Suprapubic skin (tissue), 4 donors: ENCODE measurements at regions not wholly inside any gene's neighbourhood (a gene's known extent, or its start where the extent isn't known, plus 50 kb on each side); places are given as distances from the start of the nearest gene placed in this dataset.

ENCODE experiments used
- DNase-seq, 2 donors: peaks; one replicate each; pipeline ENCODE4 v3.0.0-alpha.2; 2019; ENCODE audit warnings: low spot score in 2 of 2
- H3K27ac ChIP-seq: fragments of 200-600 bp; sonication (generic); one replicate; pipeline ENCODE4 v1.5.1; 2019
- H3K27me3 ChIP-seq: fragments of 200-600 bp; sonication (generic); one replicate; pipeline ENCODE4 v1.5.1; 2019
- H3K36me3 ChIP-seq: fragments of 200-600 bp; sonication (generic); one replicate; pipeline ENCODE4 v1.5.1; 2019
- H3K4me1 ChIP-seq: fragments of 200-600 bp; sonication (generic); one replicate; pipeline ENCODE4 v1.5.1; 2019
- H3K4me3 ChIP-seq: fragments of 200-600 bp; sonication (generic); one replicate; pipeline ENCODE4 v1.5.1; 2019; ENCODE audit warnings: mild to moderate bottlenecking
- H3K9me3 ChIP-seq: fragments of 200-600 bp; sonication (generic); one replicate; pipeline ENCODE4 v1.5.1; 2019
- CTCF ChIP-seq, 2 donors: fragments of 200-600 bp in 1 of 2; fragments of 450-650 bp in 1 of 2; sonication (generic) in 1 of 2; IDR thresholded peaks; one replicate each; pipeline ENCODE4 v1.5.1; 2016 to 2019; ENCODE audit warnings: antibody characterized with exemption in 2 of 2, mild to moderate bottlenecking in 1 of 2, moderate library complexity in 1 of 2
- EP300 ChIP-seq: sonication (generic); formaldehyde crosslinking; IDR thresholded peaks from one replicate; pipeline ENCODE4 v1.6.1; 2017; ENCODE audit warnings: antibody characterized with exemption
- POLR2A ChIP-seq, 2 donors: fragments of 450-650 bp; IDR thresholded peaks; one replicate each; pipeline ENCODE4 v1.6.1; 2017; ENCODE audit warnings: antibody characterized with exemption in 2 of 2, mild to moderate bottlenecking in 2 of 2, moderate library complexity in 2 of 2
- POLR2AphosphoS5 ChIP-seq, 3 donors: sonication (generic); formaldehyde crosslinking; IDR thresholded peaks; one replicate each; pipeline ENCODE4 v1.6.1; 2017; ENCODE audit warnings: antibody characterized with exemption in 3 of 3
- WGBS: methylation state at CpG from one replicate; pipeline ENCODE4 v1.1.5; 2018; 5-methylcytosine and 5-hydroxymethylcytosine counted together

- peak overlapping the region; percentile 1 for H3K27ac ChIP-seq
- WGBS = 30% methylated on average over 6 of the region's 6 CpGs
- no peaks in the 10 kb centered on the region for H3K36me3 ChIP-seq
- H3K9me3 ChIP-seq = no peaks in the 10 kb centered on the region
- no peak for DNase-seq
- H3K27me3 ChIP-seq = no peaks in the 10 kb centered on the region
- TF ChIP-seq POLR2AphosphoS5 (IDR thresholded peaks at IDR 0.05) (no peak), EP300 (no peak), POLR2A (IDR thresholded peaks at IDR 0.05) (no peak), CTCF (IDR thresholded peaks at IDR 0.05) (no peak)
- H3K4me1 ChIP-seq = peaks cover 56% of the 10 kb centered on the region
- H3K4me3 ChIP-seq = no peak overlapping the region
Measured at GRCh38 chr1:93753791-93754763, 72.4 kb upstream of the BCAR3 start.

- WGBS = 41% methylated on average over 4 of the region's 6 CpGs
- Histone ChIP-seq H3K9me3 (no peaks in the 10 kb centered on the region), H3K4me3 (no peak overlapping the region), H3K27me3 (no peaks in the 10 kb centered on the region), H3K4me1 (peaks cover 56% of the 10 kb centered on the region), H3K27ac (peak overlapping the region; percentile 36), H3K36me3 (no peaks in the 10 kb centered on the region)
- DNase-seq = no peak
- TF ChIP-seq EP300 (no peak), POLR2AphosphoS5 (IDR thresholded peaks at IDR 0.05) (peak in 1 of 3 donors; percentile 10)
Measured at GRCh38 chr1:93751377-93752250, 70.0 kb upstream of the BCAR3 start.

- Histone ChIP-seq H3K9me3 (no peaks in the 10 kb centered on the region), H3K27ac (peak overlapping the region; percentile 36), H3K4me1 (peaks cover 59% of the 10 kb centered on the region), H3K4me3 (no peak overlapping the region), H3K36me3 (no peaks in the 10 kb centered on the region), H3K27me3 (no peaks in the 10 kb centered on the region)
- DNase-seq = no peak
- no peak for TF ChIP-seq POLR2AphosphoS5 (IDR thresholded peaks at IDR 0.05)
- TF ChIP-seq CTCF (IDR thresholded peaks at IDR 0.05) = no peak
- WGBS = 54% methylated on average over 6 of the region's 6 CpGs
Measured at GRCh38 chr1:93750955-93751354, 69.3 kb upstream of the BCAR3 start.

- no peak for DNase-seq
- H3K4me1 ChIP-seq = peaks cover 57% of the 10 kb centered on the region
- H3K27me3 ChIP-seq = no peaks in the 10 kb centered on the region
- H3K9me3 ChIP-seq = no peaks in the 10 kb centered on the region
- no peak overlapping the region for H3K4me3 ChIP-seq
- WGBS = 61% methylated on average over 2 of the region's 2 CpGs
- no peaks in the 10 kb centered on the region for H3K36me3 ChIP-seq
- no peak for TF ChIP-seq CTCF (IDR thresholded peaks at IDR 0.05)
- no peak for TF ChIP-seq EP300
- TF ChIP-seq POLR2A (IDR thresholded peaks at IDR 0.05) = no peak
- TF ChIP-seq POLR2AphosphoS5 (IDR thresholded peaks at IDR 0.05) = no peak
- no peak overlapping the region for H3K27ac ChIP-seq
Measured at GRCh38 chr1:93749894-93750301, 68.3 kb upstream of the BCAR3 start.

GRCh38 chr1:93749487-93749886, 67.8 kb upstream of the BCAR3 start:
- 53% methylated on average over 6 of the region's 6 CpGs for WGBS
- TF ChIP-seq POLR2A (IDR thresholded peaks at IDR 0.05) (no peak), POLR2AphosphoS5 (IDR thresholded peaks at IDR 0.05) (no peak), EP300 (no peak), CTCF (IDR thresholded peaks at IDR 0.05) (no peak)
- H3K4me1 ChIP-seq = peaks cover 57% of the 10 kb centered on the region
- no peaks in the 10 kb centered on the region for H3K36me3 ChIP-seq
- H3K9me3 ChIP-seq = no peaks in the 10 kb centered on the region
- no peaks in the 10 kb centered on the region for H3K27me3 ChIP-seq
- no peak for DNase-seq
- no peak overlapping the region for H3K27ac ChIP-seq
- no peak overlapping the region for H3K4me3 ChIP-seq
